Thyroid gland (tissue), 4 donors: ENCODE measurements at regions not wholly inside any gene's neighbourhood (a gene's known extent, or its start where the extent isn't known, plus 50 kb on each side); places are given as distances from the start of the nearest gene placed in this dataset.

ENCODE experiments used
- DNase-seq, 2 donors: peaks; one replicate each; pipeline ENCODE4 v3.0.0-alpha.2; 2019
- H3K27ac ChIP-seq, 3 donors: fragments of 200-600 bp; sonication (generic); 1 replicate in 2 of 3; 2 replicates in 1 of 3; pipeline ENCODE4 v1.5.1; 2016 to 2019; ENCODE audit warnings: mild to moderate bottlenecking in 1 of 3, moderate library complexity in 1 of 3
- H3K27me3 ChIP-seq: fragments of 200-600 bp; sonication (generic); one replicate; pipeline ENCODE4 v1.5.1; 2019
- H3K36me3 ChIP-seq, 2 donors: fragments of 200-600 bp; sonication (generic); one replicate each; pipeline ENCODE4 v1.5.1; 2016 to 2019
- H3K4me1 ChIP-seq, 2 donors: fragments of 200-600 bp; sonication (generic); one replicate each; pipeline ENCODE4 v1.5.1; 2017 to 2019
- H3K4me3 ChIP-seq, 3 donors: fragments of 200-600 bp; sonication (generic); replicated peaks in 1 of 3; 1 replicate in 2 of 3; 2 replicates in 1 of 3; pipeline ENCODE4 v1.5.1; 2016; ENCODE audit warnings: mild to moderate bottlenecking in 1 of 3
- H3K9me3 ChIP-seq: fragments of 200-600 bp; sonication (generic); one replicate; pipeline ENCODE4 v1.5.1; 2017
- CTCF ChIP-seq, 6 experiments: fragments of 200-600 bp in 3 of 6; fragments of 450-650 bp in 3 of 6; sonication (generic) in 3 of 6; IDR thresholded peaks; one replicate each; pipeline ENCODE4 v1.5.1; 2016 to 2019; ENCODE audit warnings: antibody characterized with exemption in 6 of 6, mild to moderate bottlenecking in 2 of 6, inconsistent platforms in 1 of 6, moderate library complexity in 1 of 6
- POLR2A ChIP-seq, 2 donors: fragments of 450-650 bp; IDR thresholded peaks; one replicate each; pipeline ENCODE4 v1.6.1; 2017; ENCODE audit warnings: antibody characterized with exemption in 2 of 2, mild to moderate bottlenecking in 2 of 2, moderate library complexity in 1 of 2
- WGBS, 2 donors: methylation state at CpG; one replicate each; pipeline ENCODE4 v1.1.5; 2017; 5-methylcytosine and 5-hydroxymethylcytosine counted together
- intact Hi-C: fragments of 100-400 bp; cut with DNase I; formaldehyde crosslinking; loops from one replicate; pipeline ENCODE4 v1.15.1; 2023

- H3K27ac ChIP-seq = no peak overlapping the region
- H3K4me1 ChIP-seq = peaks cover 56 to 75% of the 10 kb centered on the region in 2 donors
- no peak for TF ChIP-seq CTCF (IDR thresholded peaks at IDR 0.05)
- no peak for TF ChIP-seq POLR2A (IDR thresholded peaks at IDR 0.05)
- H3K36me3 ChIP-seq = no peaks in the 10 kb centered on the region
- WGBS, 2 donors = 93 to 98% methylated on average over 2 of the region's 2 CpGs
- H3K27me3 ChIP-seq = no peaks in the 10 kb centered on the region
- DNase-seq = no peak
- H3K4me3 ChIP-seq = no peak overlapping the region
- no peaks in the 10 kb centered on the region for H3K9me3 ChIP-seq
- intact Hi-C loops = no loop called here
Observed at GRCh38 chr12:107477947-107478610, 207.5 kb upstream of the PWP1 start.

- Histone ChIP-seq H3K27ac (peak overlapping the region; percentile 9 to 98 (median 95)), H3K4me1 (peaks cover 55 to 76% of the 10 kb centered on the region in 2 donors), H3K36me3 (no peaks in the 10 kb centered on the region), H3K9me3 (no peaks in the 10 kb centered on the region), H3K27me3 (no peaks in the 10 kb centered on the region), H3K4me3 (no peak overlapping the region)
- WGBS, 2 donors = 91 to 100% methylated on average over 1 of the region's 1 CpG
- no peak for DNase-seq
- TF ChIP-seq POLR2A (IDR thresholded peaks at IDR 0.05) = no peak
- no peak for TF ChIP-seq CTCF (IDR thresholded peaks at IDR 0.05)
- intact Hi-C loops = no loop called here
Observed at GRCh38 chr12:107478881-107479280, 206.7 kb upstream of the PWP1 start.

DNA sequence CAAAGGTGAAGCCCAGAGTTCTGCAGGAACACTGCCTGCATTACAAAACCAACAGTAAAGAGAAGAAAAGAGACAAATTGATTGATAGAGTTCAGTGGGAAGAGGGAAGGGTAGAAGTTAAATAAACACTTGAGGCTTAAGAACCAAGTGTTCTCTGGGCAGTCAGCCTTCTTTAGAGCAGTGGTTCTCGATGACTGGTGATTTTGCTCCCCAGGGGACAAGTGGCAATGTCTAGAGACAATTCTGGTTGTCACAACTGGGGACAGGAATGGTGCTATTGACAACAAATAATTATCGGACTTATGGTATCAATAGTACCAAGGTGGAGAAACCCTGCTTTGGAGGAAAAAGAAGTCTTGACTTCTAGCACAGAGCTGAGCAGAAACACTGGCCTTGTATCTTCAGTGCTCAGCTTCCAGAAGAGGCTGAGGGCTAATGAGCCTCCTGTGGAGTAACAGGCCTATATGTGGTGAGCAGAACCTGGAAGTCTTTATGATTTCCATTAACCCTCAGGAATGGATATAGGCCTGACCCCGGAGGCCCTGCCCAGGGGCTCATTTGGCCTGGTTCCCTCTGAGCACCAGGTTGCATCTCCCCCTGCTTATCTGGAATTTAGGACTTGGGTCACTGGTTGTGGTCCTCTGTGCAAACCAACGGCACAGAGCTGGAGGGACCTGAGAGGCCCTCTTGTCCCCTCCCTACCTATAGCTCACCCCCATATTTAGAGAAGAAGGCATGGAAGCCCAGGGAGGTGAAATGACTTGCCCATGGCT, 204.6 kb upstream of the PWP1 start:
- peak; percentile 67 to 73 for DNase-seq
- intact Hi-C loops = no loop called here

GRCh38 chr12:107484230-107484629, 201.4 kb upstream of the PWP1 start:
- no peak for DNase-seq
- WGBS, 2 donors = 91 to 96% methylated on average over 3 of the region's 3 CpGs
- intact Hi-C loops = no loop called here

More for the DNA sequence above, 204.6 kb upstream of the PWP1 start:
- Histone ChIP-seq H3K9me3 (no peaks in the 10 kb centered on the region), H3K27ac (peak overlapping the region; percentile 92 to 98 (median 95)), H3K4me1 (peaks cover 49 to 79% of the 10 kb centered on the region in 2 donors), H3K36me3 (no peaks in the 10 kb centered on the region), H3K4me3 (no peak overlapping the region), H3K27me3 (no peaks in the 10 kb centered on the region)
- WGBS, 2 donors = 48 to 50% methylated on average over 4 of the region's 4 CpGs
- TF ChIP-seq POLR2A (IDR thresholded peaks at IDR 0.05) (peak in 1 of 2 donors; percentile 52), CTCF (IDR thresholded peaks at IDR 0.05) (no peak)

More at GRCh38 chr12:107484230-107484629, 201.4 kb upstream of the PWP1 start:
- TF ChIP-seq POLR2A (IDR thresholded peaks at IDR 0.05) = no peak
- no peak for TF ChIP-seq CTCF (IDR thresholded peaks at IDR 0.05)
- Histone ChIP-seq H3K4me1 (peaks cover 66 to 93% of the 10 kb centered on the region in 2 donors), H3K9me3 (no peaks in the 10 kb centered on the region), H3K27ac (peak overlapping the region in 2 of 3 donors; percentile 68 to 95), H3K4me3 (no peak overlapping the region), H3K27me3 (no peaks in the 10 kb centered on the region), H3K36me3 (no peaks in the 10 kb centered on the region)
